ENCODE measurements at regions not wholly inside any gene's neighbourhood (a gene's known extent, or its start where the extent isn't known, plus 50 kb on each side); places are given as distances from the start of the nearest gene placed in this dataset.

GRCh38 chr2:16198166-16198912 is 258.0 kb downstream of the MYCN start (continued):
- TF ChIP-seq, protein P1, sequence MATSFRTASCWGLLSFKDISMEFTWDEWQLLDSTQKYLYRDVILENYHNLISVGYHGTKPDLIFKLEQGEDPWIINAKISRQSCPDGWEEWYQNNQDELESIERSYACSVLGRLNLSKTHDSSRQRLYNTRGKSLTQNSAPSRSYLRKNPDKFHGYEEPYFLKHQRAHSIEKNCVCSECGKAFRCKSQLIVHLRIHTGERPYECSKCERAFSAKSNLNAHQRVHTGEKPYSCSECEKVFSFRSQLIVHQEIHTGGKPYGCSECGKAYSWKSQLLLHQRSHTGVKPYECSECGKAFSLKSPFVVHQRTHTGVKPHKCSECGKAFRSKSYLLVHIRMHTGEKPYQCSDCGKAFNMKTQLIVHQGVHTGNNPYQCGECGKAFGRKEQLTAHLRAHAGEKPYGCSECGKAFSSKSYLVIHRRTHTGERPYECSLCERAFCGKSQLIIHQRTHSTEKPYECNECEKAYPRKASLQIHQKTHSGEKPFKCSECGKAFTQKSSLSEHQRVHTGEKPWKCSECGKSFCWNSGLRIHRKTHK (tag by site-specific recombination; IDR thresholded peaks at IDR 0.05) = no peak
- no peak for TF ChIP-seq ZNF76 (tag by site-specific recombination; IDR thresholded peaks at IDR 0.05; ENCODE audit: borderline replicate concordance, low read depth)
- TF ChIP-seq ZXDB (tag by site-specific recombination; IDR thresholded peaks at IDR 0.05) = no peak
- no peak for TF ChIP-seq ZBTB49 (tag by site-specific recombination; IDR thresholded peaks at IDR 0.05; ENCODE audit: low read depth)
- TF ChIP-seq ZNF23 (tag by site-specific recombination; IDR thresholded peaks at IDR 0.05; ENCODE audit: borderline replicate concordance) = no peak
- TF ChIP-seq KLF1 (tag by site-specific recombination; IDR thresholded peaks at IDR 0.05) = no peak
- no peak for TF ChIP-seq ZNF747 (tag by site-specific recombination; IDR thresholded peaks at IDR 0.05)
- no peak for TF ChIP-seq ZBTB7A (tag by site-specific recombination; IDR thresholded peaks at IDR 0.05; ENCODE audit: low read depth)
- TF ChIP-seq ZNF174 (tag by site-specific recombination; IDR thresholded peaks at IDR 0.05) = no peak

GRCh38 chr2:16197504-16198147 is 257.3 kb downstream of the MYCN start:
- H3K9me3 ChIP-seq (ENCODE audit: control insufficient read depth, insufficient read depth, low read depth, low read length) = no peaks in the 10 kb centered on the region
- H3K4me1 ChIP-seq (ENCODE audit: control insufficient read depth, insufficient read depth, low read length) = no peaks in the 10 kb centered on the region
- no peak overlapping the region for H3K27ac ChIP-seq (ENCODE audit: extremely low read depth, low read depth, low read length)
- ChIA-PET POLR2A (no interaction called here), CTCF (no interaction called here)
- TF ChIP-seq ZBTB44 (tag by site-specific recombination; IDR thresholded peaks at IDR 0.05) (no peak), ZNF239 (tag by site-specific recombination; IDR thresholded peaks at IDR 0.05) (no peak), ZNF416 (tag by site-specific recombination; IDR thresholded peaks at IDR 0.05) (no peak), GLIS1 (tag by site-specific recombination; IDR thresholded peaks at IDR 0.05) (no peak), KLF16 (tag by site-specific recombination; IDR thresholded peaks at IDR 0.05) (no peak), ZNF544 (tag by site-specific recombination; IDR thresholded peaks at IDR 0.05) (no peak), ZNF214 (tag by site-specific recombination; IDR thresholded peaks at IDR 0.05; ENCODE audit: borderline replicate concordance) (no peak), KLF1 (tag by site-specific recombination; IDR thresholded peaks at IDR 0.05) (no peak), ZNF366 (tag by site-specific recombination; conservative IDR thresholded peaks at IDR 0.05) (no peak), ZSCAN4 (tag by site-specific recombination; IDR thresholded peaks at IDR 0.05) (no peak), ZNF335 (tag by site-specific recombination; conservative IDR thresholded peaks at IDR 0.05) (no peak), SALL2 (tag by site-specific recombination; IDR thresholded peaks at IDR 0.05; ENCODE audit: borderline replicate concordance) (no peak)
- TF ChIP-seq, protein P2, sequence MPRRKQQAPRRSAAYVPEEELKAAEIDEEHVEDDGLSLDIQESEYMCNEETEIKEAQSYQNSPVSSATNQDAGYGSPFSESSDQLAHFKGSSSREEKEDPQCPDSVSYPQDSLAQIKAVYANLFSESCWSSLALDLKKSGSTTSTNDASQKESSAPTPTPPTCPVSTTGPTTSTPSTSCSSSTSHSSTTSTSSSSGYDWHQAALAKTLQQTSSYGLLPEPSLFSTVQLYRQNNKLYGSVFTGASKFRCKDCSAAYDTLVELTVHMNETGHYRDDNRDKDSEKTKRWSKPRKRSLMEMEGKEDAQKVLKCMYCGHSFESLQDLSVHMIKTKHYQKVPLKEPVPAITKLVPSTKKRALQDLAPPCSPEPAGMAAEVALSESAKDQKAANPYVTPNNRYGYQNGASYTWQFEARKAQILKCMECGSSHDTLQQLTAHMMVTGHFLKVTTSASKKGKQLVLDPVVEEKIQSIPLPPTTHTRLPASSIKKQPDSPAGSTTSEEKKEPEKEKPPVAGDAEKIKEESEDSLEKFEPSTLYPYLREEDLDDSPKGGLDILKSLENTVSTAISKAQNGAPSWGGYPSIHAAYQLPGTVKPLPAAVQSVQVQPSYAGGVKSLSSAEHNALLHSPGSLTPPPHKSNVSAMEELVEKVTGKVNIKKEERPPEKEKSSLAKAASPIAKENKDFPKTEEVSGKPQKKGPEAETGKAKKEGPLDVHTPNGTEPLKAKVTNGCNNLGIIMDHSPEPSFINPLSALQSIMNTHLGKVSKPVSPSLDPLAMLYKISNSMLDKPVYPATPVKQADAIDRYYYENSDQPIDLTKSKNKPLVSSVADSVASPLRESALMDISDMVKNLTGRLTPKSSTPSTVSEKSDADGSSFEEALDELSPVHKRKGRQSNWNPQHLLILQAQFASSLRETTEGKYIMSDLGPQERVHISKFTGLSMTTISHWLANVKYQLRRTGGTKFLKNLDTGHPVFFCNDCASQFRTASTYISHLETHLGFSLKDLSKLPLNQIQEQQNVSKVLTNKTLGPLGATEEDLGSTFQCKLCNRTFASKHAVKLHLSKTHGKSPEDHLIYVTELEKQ (tag by site-specific recombination; IDR thresholded peaks at IDR 0.05; ENCODE audit: borderline replicate concordance) = no peak
- TF ChIP-seq, protein P3, sequence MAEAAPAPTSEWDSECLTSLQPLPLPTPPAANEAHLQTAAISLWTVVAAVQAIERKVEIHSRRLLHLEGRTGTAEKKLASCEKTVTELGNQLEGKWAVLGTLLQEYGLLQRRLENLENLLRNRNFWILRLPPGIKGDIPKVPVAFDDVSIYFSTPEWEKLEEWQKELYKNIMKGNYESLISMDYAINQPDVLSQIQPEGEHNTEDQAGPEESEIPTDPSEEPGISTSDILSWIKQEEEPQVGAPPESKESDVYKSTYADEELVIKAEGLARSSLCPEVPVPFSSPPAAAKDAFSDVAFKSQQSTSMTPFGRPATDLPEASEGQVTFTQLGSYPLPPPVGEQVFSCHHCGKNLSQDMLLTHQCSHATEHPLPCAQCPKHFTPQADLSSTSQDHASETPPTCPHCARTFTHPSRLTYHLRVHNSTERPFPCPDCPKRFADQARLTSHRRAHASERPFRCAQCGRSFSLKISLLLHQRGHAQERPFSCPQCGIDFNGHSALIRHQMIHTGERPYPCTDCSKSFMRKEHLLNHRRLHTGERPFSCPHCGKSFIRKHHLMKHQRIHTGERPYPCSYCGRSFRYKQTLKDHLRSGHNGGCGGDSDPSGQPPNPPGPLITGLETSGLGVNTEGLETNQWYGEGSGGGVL (tag by site-specific recombination; IDR thresholded peaks at IDR 0.05) = no peak
- no peaks in the 10 kb centered on the region for H3K36me3 ChIP-seq (ENCODE audit: control insufficient read depth in 2 of 2, insufficient read depth in 1 of 2, low read length in 2 of 2)
- no peak overlapping the region for H3K4me3 ChIP-seq (ENCODE audit: low read depth, low read length)
